ENCODE measurements at regions not wholly inside any gene's neighbourhood (a gene's known extent, or its start where the extent isn't known, plus 50 kb on each side); places are given as distances from the start of the nearest gene placed in this dataset.

DNA sequence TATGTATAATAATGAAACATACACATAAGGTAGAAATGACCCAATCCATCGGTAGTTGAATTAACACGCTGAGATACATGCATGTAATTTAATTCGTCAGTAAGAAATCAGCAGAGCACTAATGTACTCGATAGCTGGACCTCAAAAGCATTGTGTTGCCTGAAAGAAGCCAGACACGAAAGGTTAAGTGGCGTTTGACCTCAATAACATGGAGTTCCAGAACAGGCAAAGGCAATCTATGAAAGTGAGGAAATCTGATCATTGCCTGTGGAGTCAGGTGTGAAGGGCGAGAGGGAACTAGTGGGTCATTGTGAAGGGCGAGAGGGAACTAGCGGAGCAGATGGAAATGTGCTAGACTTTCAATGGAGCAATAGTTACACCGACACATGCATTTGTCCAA, 970.4 kb upstream of the TMEM132C start:
- FAIRE-seq = no peak

DNA sequence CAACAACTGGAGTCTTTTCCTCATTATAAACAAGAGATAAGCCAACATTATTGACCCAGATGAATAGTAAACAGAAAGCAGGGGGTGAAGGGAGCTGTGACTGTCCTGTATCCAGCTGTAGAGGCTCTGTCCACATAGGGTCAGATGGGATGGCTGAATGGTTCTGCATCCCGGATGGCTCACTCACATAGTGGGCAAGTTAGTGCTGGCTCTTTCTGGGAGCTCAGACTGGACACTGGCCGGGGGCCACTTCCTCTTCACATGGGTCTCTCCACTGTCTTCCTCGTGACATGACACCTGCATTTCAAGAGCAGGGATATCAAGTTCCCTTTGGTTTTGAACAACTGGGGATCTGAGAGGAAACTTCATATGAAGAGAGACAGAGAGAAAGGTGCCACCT, 969.6 kb upstream of the TMEM132C start:
- no peak for FAIRE-seq

- no peak for FAIRE-seq
Observed at GRCh38 chr12:127300075-127300474, 966.9 kb upstream of the TMEM132C start.

- no peak for FAIRE-seq
Observed at GRCh38 chr12:127300753-127301152, 966.2 kb upstream of the TMEM132C start.

- FAIRE-seq = no peak
Observed at GRCh38 chr12:127301876-127302275, 965.1 kb upstream of the TMEM132C start.

DNA sequence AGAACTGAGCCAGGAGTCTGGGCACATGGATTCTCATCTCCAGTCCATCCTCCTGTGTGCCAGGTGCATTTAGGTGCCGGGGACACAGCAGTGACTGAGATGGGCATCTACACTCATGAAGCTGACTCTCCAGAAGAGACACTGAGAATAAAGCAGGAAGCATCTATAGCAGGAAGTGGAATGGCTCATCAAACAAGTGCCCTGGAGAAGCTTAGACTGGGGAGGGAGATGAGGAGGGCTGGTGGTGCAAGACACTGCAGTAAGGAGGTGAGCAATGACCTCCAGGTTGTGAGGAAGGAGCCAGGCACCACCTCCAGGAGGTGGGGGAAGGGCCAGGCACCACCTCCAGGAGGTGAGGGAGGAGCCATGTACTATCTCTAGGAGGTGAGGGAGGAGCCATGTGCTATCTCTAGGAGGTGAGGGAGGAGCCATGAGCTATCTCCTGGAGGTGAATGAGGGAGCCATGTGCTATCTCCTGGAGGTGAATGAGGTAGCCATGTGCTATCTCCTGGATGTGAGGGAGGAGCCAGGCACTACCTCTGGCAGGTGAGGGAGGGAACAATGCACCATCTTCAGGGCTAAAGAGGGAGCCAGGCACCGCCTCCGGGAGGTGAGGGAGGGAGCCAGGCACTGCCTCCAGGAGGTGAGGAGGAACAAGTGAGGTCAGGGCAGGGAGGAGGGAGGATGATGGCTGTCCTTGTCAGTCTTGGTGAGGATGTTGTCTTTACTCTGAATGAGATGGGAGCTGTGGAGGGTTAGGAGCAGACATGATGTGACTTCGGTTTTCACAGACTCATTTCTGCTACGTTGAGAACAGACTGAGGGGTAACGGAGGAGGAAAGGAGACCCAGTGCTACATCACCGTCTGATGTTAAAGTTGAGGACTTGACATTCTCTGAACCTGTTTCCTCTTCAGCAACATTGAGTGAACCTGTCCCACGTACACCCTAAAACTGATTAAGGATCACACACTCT, 961.9 kb upstream of the TMEM132C start:
- FAIRE-seq = no peak

DNA sequence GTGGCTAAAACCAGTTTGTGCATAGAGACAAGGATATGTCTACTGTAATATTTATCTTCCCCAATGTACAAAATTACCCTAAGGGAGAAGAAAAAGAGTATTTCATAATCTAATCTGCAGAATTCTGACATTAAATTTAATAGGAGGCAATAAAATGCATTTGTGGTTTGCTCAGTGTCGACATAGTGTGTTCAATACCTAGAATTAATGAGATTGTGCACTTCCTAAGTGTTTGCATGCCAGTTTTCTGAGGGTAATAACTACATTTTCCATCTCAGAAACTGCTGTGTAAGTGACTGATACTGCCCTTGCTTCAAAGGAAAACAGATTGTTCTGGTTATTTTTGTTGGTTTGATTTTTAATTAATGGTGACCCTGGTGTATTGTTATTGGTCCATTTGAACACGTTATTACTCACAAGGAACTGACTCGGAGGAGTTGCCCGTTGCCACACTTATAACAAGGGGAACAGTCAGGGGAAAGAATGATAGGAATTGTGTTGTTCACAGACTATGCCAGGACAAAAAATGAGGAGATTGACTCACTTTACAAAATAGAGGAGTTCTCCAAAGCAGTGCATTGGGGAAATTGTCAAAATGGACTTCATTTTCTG, 960.3 kb upstream of the TMEM132C start:
- FAIRE-seq = no peak

DNA sequence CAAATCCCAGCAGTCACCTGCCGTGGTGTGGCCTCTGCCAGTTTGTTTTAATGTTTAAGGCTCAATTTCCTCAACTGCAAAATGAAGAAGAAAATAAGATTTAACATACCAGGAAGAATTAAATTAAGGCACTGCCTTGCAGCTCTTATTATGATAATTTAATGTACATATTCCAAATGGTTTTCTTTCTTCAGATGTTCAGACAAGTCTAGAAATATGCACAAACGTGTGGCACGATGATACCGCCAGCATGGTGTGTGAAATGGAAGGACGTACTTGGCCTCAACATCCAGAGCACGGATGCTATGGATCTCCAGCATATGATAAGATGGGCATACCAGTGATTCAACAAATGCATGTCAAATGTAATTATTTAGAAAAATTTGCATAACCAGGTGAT, 959.4 kb upstream of the TMEM132C start:
- no peak for FAIRE-seq

GRCh38 chr12:127308148-127308547, 958.8 kb upstream of the TMEM132C start:
- no peak for FAIRE-seq

DNA sequence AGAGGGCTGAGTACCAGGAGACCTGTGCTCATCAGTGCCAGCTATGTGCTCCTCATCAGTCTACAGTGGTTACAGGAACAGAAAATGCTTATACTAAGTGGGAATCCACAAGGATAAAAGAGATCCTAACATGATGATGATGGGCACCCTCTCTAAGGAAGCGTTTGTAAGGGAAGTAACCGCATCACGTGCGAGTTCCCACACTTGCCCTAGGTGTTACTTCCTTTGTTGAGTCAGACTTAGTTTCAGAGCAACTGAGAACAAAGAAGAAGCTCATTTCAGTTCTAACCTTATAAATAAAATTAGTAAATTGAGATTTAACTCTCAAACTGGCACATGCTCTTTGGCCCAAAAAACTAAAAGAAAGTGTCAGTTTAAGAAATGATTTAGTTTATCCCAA, 956.4 kb upstream of the TMEM132C start:
- FAIRE-seq = no peak

- FAIRE-seq = no peak
Observed at GRCh38 chr12:127311720-127312364, 955.1 kb upstream of the TMEM132C start.

DNA sequence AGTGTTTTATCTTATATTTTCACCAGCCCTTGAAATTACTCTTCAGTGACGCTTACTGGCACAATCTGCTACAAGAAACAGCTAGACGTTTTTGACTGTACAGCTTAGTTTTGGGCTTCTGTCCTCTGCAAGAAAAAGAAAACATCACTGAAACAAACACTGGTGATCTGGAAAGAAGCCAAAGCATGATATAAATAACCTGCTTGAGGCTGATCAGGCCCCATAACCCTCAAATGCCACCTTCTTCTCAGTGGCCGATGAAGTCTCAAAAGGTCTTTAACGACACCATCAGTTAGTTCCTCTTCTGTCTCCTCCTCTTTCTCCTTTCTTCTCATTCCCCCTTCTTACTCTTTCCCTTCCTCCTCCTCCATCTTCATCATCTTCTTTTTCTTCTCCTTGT, 942.3 kb upstream of the TMEM132C start:
- no peak for FAIRE-seq

GRCh38 chr12:127327986-127328385, 939.0 kb upstream of the TMEM132C start:
- no peak for FAIRE-seq

- FAIRE-seq = no peak
Observed at GRCh38 chr12:127328867-127329266, 938.1 kb upstream of the TMEM132C start.

GRCh38 chr12:127334365-127334764, 932.6 kb upstream of the TMEM132C start:
- FAIRE-seq = no peak

- no peak for FAIRE-seq
Observed at GRCh38 chr12:127334912-127335644, 931.9 kb upstream of the TMEM132C start.

GRCh38 chr12:127336416-127336815, 930.6 kb upstream of the TMEM132C start:
- FAIRE-seq = no peak

DNA sequence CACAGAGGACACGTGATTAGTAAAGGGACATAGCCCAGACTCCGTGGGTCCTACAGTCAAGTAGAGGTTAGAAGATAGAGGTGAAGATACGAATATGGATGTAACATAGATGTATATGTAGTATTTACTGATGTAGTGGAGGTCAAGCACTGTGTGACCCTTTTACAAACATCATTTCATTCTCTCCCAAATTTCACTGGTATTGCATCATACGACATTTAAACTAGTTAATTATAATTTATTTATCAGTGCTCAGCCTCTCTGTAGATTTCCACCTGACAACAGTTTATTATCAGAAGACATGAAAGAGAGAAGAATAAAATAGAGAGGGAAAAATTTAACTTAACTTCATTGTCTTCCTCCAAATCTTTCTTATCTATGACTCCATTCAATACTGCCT, 927.9 kb upstream of the TMEM132C start:
- no peak for FAIRE-seq

GRCh38 chr12:127340381-127340780, 926.6 kb upstream of the TMEM132C start:
- no peak for FAIRE-seq

DNA sequence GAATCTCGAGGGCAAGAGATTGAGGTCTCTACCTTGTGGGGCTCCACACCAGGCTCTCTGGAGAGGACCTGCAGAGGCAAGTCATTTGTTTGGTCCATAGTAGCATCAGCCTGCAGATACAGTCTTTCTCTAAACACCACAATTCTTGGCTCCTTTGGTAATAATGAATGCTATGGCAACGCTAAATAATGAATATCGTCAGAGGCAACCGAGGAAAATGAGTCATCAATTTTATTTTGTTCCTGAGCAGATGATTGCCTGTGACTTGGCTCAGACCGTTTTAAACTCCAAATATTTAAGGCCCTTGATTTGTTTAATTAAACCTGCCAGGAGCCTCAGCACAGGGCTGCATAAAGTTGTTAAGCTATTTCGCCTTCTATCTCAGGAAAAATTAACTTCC, 924.1 kb upstream of the TMEM132C start:
- no peak for FAIRE-seq

DNA sequence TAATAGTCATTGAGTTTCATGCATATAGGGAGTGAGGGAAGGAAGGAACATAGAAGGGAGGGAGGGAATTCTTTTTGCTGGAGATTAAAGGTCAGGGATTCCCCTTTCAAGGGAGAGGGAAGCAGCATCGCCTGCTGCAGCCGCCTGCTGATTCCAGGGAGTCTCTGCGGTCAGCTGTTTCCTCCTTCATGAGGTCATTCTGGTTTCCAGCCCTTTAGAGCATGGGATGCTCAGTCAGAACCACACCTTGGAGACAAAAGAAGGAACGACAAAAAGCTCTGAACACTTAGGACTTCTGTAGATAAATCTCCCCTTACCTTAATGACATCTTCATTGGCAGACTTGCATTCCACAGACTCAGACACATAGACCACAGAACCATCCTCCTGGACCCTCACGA, 923.0 kb upstream of the TMEM132C start:
- FAIRE-seq = no peak

DNA sequence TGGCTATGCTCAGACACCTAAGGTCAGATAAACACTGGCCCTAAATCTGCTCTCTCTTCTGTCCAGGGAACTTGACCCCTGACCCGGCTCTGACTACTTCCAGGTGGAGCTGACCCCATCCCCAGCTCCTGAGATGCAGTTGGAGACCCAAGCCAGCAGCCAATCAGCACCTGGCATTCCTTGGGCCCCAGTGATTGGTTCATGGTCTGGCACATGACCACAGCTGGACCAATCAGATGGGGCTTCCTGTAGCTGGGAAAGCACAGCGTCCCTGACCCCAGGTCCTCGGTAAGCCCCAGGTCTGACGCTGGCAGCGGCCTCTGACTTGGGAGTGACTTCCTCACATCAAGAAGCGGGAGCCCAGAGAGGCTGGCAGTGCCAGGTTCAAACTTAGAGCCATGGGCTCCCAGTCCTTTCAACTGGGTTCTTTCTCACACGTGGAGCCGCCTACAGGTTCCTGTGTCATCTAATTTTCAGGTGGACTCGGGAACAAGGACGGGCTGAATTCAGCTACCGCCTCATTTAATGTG, 915.4 kb upstream of the TMEM132C start:
- no peak for FAIRE-seq

All from colon (tissue), 2 donors.